Fibroblast of villous mesenchyme (primary cell): ENCODE measurements at regions not wholly inside any gene's neighbourhood (a gene's known extent, or its start where the extent isn't known, plus 50 kb on each side); places are given as distances from the start of the nearest gene placed in this dataset.

Experiments
- DNase-seq: peaks from one replicate; pipeline ENCODE4 v3.0.0-alpha.2; 2010; ENCODE audit warnings: low read depth
- H3K4me3 ChIP-seq: 2 replicates; pipeline ENCODE4 v1.5.1; 2011; ENCODE audit warnings: low read depth, mild to moderate bottlenecking, low read length
- CTCF ChIP-seq: IDR thresholded peaks from 2 replicates; pipeline ENCODE4 v1.5.1; 2012; ENCODE audit warnings: low read depth, mild to moderate bottlenecking, low read length; ENCODE audit not compliant: insufficient read depth

DNA sequence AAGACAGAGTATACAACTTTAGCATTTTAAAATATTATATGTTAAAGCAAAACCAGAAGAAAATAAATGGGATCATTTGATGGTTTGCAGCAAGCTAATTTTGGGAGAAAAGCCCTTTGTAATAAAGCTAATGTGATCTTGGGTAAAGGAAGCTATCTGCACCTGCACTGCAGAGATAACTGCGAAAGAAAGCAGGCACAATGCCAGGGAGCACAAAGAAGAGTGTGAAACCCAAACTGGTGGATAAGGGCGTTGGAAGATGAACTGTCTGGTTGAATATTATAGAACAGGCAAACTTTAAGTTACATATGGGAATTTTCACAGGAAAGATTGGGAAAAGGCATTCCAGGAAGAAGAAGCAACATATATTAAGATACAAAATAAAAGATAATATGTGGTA lies 179.2 kb upstream of the KHDRBS2 start:
- H3K4me3 ChIP-seq, result no peak overlapping the region
- no peak for TF ChIP-seq CTCF
- no peak for DNase-seq

DNA sequence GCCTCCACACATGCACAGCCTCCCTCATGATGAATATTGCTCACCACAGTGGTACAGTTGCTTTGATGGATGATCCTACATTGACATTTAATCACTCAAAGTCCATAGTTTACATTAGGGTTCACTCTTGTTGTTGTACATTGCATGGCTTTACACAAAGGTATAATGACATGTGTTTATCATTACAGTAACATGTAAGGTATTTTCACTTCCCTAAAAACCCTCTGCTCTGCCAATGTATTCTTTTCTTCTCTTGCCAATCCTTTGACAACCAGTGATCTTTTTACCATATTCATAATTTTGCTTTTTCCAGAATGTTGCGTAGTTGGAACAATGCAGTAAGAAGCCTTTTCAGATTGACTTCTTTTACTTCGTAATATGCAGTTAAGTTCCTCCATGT lies 166.6 kb upstream of the KHDRBS2 start:
- DNase-seq, result no peak

DNA sequence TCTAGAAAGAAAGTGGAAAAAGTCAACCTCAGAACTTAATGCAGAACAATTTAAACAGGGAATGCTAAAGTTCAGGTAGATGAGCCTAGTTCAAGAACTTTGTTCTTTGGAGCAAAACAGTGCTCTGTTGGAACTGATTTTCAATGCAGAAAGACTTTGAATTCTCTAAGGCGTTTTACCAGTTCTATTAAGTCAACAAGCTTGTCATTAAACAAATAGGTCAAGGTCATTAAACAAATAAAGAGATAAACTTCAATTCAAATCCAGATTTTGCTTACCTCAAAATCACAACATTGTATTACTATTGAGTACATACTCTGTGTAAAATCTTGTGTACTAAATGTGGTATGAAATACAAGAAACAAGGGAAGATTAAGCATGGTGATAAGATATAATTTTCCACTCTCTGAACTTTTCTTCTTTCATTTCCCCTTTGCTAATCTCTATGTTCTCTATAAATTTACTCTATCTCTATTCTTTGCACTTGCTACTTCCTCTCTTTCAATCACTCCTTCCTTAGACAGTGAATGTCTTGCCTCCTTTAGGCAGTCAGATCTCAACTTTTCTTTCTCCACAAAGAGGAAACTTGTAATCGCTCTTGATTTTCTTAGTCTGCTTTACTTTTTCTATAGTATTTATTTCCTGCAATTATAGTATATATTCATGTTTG lies 160.8 kb upstream of the KHDRBS2 start:
- TF ChIP-seq CTCF, result no peak
- H3K4me3 ChIP-seq, result no peak overlapping the region
- no peak for DNase-seq

More for the DNA sequence above, 166.6 kb upstream of the KHDRBS2 start:
- no peak overlapping the region for H3K4me3 ChIP-seq
- no peak for TF ChIP-seq CTCF

- TF ChIP-seq CTCF, result no peak
- H3K4me3 ChIP-seq, result no peak overlapping the region
- no peak for DNase-seq
Measured at GRCh38 chr6:62445521-62445920, 159.5 kb upstream of the KHDRBS2 start.

DNA sequence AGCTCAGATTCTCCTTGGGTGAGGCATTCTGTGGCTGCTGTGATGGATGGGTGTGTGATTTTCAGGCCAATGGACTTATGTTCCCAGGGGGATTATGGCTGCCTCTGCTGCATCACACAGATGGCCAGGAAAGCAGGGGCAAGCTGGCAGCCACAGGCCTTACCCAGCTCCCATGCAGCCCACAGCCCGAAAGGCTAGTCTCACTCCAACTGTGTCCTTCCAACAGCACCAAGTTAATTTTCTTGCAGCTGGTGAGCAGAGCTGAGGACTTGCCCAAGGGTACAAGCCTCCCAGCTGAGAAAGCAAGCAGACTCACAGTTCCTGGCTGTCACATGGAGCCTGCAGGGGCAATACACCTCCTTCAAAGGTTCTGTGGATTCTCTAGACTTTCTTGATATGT lies 155.2 kb upstream of the KHDRBS2 start:
- TF ChIP-seq CTCF, result no peak
- H3K4me3 ChIP-seq, result no peak overlapping the region
- DNase-seq, result no peak

DNA sequence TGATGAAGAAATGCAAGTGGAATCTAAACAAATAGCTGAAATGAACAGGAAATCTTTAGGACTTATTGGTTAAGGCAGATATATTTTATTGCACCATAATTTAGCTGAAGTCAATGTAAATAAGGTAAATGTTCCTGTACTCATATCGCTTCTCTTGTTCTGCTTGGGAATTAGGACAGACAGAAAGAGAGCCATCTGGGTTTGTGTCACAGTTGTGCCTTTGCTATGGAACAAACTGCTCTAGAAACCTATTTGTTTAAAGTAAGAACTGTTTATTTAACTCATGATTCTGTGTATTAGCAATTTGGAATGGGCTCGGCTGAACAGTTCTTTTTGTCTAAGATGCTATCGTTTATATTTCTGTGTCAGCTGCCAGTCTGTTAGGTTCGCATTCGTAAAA lies 143.8 kb upstream of the KHDRBS2 start:
- no peak overlapping the region for H3K4me3 ChIP-seq
- TF ChIP-seq CTCF, result no peak
- no peak for DNase-seq

DNA sequence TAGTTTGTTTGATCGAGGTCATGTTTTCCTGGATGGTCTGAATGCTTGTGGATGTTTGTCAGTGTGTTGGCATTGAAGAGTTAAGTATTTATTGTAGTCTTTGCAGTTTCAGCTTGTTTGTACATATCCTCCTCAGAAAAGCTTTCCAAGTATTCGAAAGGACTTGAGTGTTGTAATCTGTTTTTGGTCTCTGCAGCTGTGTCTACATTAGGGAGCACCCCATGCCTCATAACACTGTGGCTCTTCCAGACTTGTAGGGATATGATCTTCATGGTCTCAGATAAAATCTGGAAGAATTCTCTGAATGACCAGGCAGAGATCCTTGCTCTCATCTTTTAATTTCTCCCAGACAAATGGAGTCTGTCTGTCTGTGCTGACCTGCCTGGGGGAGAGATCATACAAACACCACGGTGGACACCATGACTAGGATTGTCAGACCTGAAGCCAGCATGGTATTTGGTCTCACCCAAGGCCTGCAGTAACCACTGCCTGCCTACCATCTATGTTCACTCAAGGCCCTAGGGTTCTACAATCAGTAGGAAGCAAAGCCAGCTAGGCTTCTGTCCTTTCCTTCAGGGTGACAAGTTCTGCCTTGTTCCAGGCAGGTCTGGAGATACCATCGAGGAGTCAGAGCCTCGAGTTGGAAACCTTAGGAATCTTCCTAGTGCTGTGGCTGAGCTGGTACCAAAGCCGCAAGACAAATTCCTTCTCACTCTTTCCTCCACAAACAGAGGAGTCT lies 114.7 kb upstream of the KHDRBS2 start:
- H3K4me3 ChIP-seq, result no peak overlapping the region
- TF ChIP-seq CTCF, result no peak
- DNase-seq, result no peak
